ENCODE measurements at regions not wholly inside any gene's neighbourhood (a gene's known extent, or its start where the extent isn't known, plus 50 kb on each side); places are given as distances from the start of the nearest gene placed in this dataset.
"Not testable (repeated sequence)": the region's sequence is repeated elsewhere in the genome, so short reads cannot be mapped to it uniquely, and the experiment has no call there.

- Histone ChIP-seq H3K36me3 (no peaks in the 10 kb centered on the region), H3K4me1 (no peaks in the 10 kb centered on the region), H3K27ac (no peak overlapping the region), H3K4me3 (no peak overlapping the region), H3K27me3 (no peaks in the 10 kb centered on the region), H3K9me3 (no peaks in the 10 kb centered on the region)
- 38 to 63% methylated on average over 2 of the region's 2 CpGs for WGBS, 2 donors (ENCODE audit: low coverage in 1 of 2)
- no peak for ATAC-seq
- TF ChIP-seq CTCF (IDR thresholded peaks at IDR 0.05) (no peak), POLR2A (IDR thresholded peaks at IDR 0.05) (no peak), EP300 (IDR thresholded peaks at IDR 0.05) (no peak), POLR2AphosphoS5 (IDR thresholded peaks at IDR 0.05) (no peak)
These were observed 169.4 kb upstream of the BANK1 start for GRCh38 chr4:101621120-101621519.

GRCh38 chr4:101615652-101616051 is 174.9 kb upstream of the BANK1 start:
- Histone ChIP-seq H3K4me1 (no peaks in the 10 kb centered on the region), H3K36me3 (no peaks in the 10 kb centered on the region), H3K9me3 (no peaks in the 10 kb centered on the region), H3K4me3 (no peak overlapping the region), H3K27ac (no peak overlapping the region), H3K27me3 (no peaks in the 10 kb centered on the region)
- no peak for ATAC-seq
- TF ChIP-seq POLR2A (IDR thresholded peaks at IDR 0.05), result no peak
- no peak for TF ChIP-seq EP300 (IDR thresholded peaks at IDR 0.05)
- TF ChIP-seq POLR2AphosphoS5 (IDR thresholded peaks at IDR 0.05), result no peak
- no peak for TF ChIP-seq CTCF (IDR thresholded peaks at IDR 0.05)
- WGBS, 2 donors (ENCODE audit: low coverage in 1 of 2), result 56 to 61% methylated on average over 2 of the region's 2 CpGs

- not testable (repeated sequence) for H3K4me1 ChIP-seq, H3K4me3 ChIP-seq, H3K36me3 ChIP-seq, ATAC-seq, H3K27me3 ChIP-seq, H3K27ac ChIP-seq, H3K9me3 ChIP-seq
- WGBS, 2 donors (ENCODE audit: low coverage in 1 of 2), result 90 to 100% methylated on average over 1 to 3 of the region's 3 CpGs
These were observed 183.5 kb upstream of the BANK1 start for GRCh38 chr4:101606989-101607388.

GRCh38 chr4:101604976-101605375 is 185.6 kb upstream of the BANK1 start:
- Histone ChIP-seq H3K36me3 (no peaks in the 10 kb centered on the region), H3K27ac (no peak overlapping the region), H3K27me3 (no peaks in the 10 kb centered on the region), H3K4me1 (no peaks in the 10 kb centered on the region), H3K4me3 (no peak overlapping the region), H3K9me3 (no peaks in the 10 kb centered on the region)
- no peak for TF ChIP-seq POLR2AphosphoS5 (IDR thresholded peaks at IDR 0.05)
- no peak for TF ChIP-seq EP300 (IDR thresholded peaks at IDR 0.05)
- no peak for TF ChIP-seq POLR2A (IDR thresholded peaks at IDR 0.05)
- TF ChIP-seq CTCF (IDR thresholded peaks at IDR 0.05), result no peak
- 75 to 80% methylated on average over 1 of the region's 1 CpG for WGBS, 2 donors (ENCODE audit: low coverage in 1 of 2)
- ATAC-seq, result no peak

GRCh38 chr4:101600287-101600686 is 190.2 kb upstream of the BANK1 start:
- TF ChIP-seq EP300 (IDR thresholded peaks at IDR 0.05) (no peak), POLR2A (IDR thresholded peaks at IDR 0.05) (no peak), POLR2AphosphoS5 (IDR thresholded peaks at IDR 0.05) (no peak), CTCF (IDR thresholded peaks at IDR 0.05) (no peak)
- H3K27ac ChIP-seq, result no peak overlapping the region
- no peaks in the 10 kb centered on the region for H3K36me3 ChIP-seq
- no peak overlapping the region for H3K4me3 ChIP-seq
- H3K27me3 ChIP-seq, result no peaks in the 10 kb centered on the region
- 67 to 92% methylated on average over 2 of the region's 2 CpGs for WGBS, 2 donors (ENCODE audit: low coverage in 1 of 2)
- ATAC-seq, result no peak
- H3K4me1 ChIP-seq, result no peaks in the 10 kb centered on the region
- H3K9me3 ChIP-seq, result no peaks in the 10 kb centered on the region

GRCh38 chr4:101599620-101600019 is 190.9 kb upstream of the BANK1 start:
- no peaks in the 10 kb centered on the region for H3K27me3 ChIP-seq
- WGBS, 2 donors (ENCODE audit: low coverage in 1 of 2), result 46 to 47% methylated on average over 4 of the region's 4 CpGs

More at GRCh38 chr4:101599620-101600019, 190.9 kb upstream of the BANK1 start:
- TF ChIP-seq CTCF (IDR thresholded peaks at IDR 0.05) (no peak), POLR2AphosphoS5 (IDR thresholded peaks at IDR 0.05) (no peak), POLR2A (IDR thresholded peaks at IDR 0.05) (no peak), EP300 (IDR thresholded peaks at IDR 0.05) (no peak)
- Histone ChIP-seq H3K9me3 (no peaks in the 10 kb centered on the region), H3K36me3 (no peaks in the 10 kb centered on the region), H3K4me3 (no peak overlapping the region), H3K27ac (no peak overlapping the region), H3K4me1 (no peaks in the 10 kb centered on the region)
- no peak for ATAC-seq

Measured in gastroesophageal sphincter (tissue), 4 donors.